HCT116 (cell line): ENCODE measurements at regions not wholly inside any gene's neighbourhood (a gene's known extent, or its start where the extent isn't known, plus 50 kb on each side); places are given as distances from the start of the nearest gene placed in this dataset.

Experiments
- ATAC-seq: fragments of 200-7000 bp; cut with Tn5 transposase; 2 replicates; pipeline ENCODE4 v1.9.1; 2020; ENCODE audit warnings: mild to moderate bottlenecking, moderate library complexity
- BruUV-seq: library from RNA; stranded (reverse); fragments of 400-500 nt; replicated peaks from 2 replicates; lab custom pipeline; 2021; lab: Mats Ljungman, UMichigan
- CTCF ChIA-PET: fragments of 300-600 bp; sonication (Branson Sonifier 250); formaldehyde crosslinking; loops from one replicate; lab custom pipeline; 2021; ENCODE audit warnings: antibody characterized with exemption; lab: Charles Lee
- POLR2A ChIA-PET: fragments of 300-600, 350-600 bp; sonication (Branson Sonifier 250); formaldehyde crosslinking; loops from one replicate; lab custom pipeline; 2021; ENCODE audit warnings: antibody characterized with exemption; lab: Charles Lee
- RAD21 ChIA-PET, 2 experiments: fragments of 300-600 bp; sonication (Branson Sonifier 250); formaldehyde crosslinking; loops; one replicate each; lab custom pipeline; 2023; ENCODE audit warnings: low total read pairs in 2 of 2; ENCODE audit not compliant: uncharacterized antibody in 2 of 2, unreplicated experiment in 2 of 2, low non-redundant PET in 1 of 2; lab: Charles Lee
- DNase-seq: peaks from one replicate; pipeline ENCODE4 v3.0.0-alpha.2; 2010; ENCODE audit warnings: low read depth, low spot score
- H2AFZ ChIP-seq: fragments of 200-600 bp; shearing (Covaris generic), sonication (generic); 2 replicates; pipeline ENCODE4 v1.6.1; 2017; ENCODE audit warnings: low read depth, mixed run types, mixed read lengths, antibody characterized with exemption, low read length; ENCODE audit not compliant: poor library complexity, severe bottlenecking
- H3K27ac ChIP-seq: 2 replicates; pipeline ENCODE4 v1.5.1; 2012; ENCODE audit warnings: low read depth, low read length
- H3K27me3 ChIP-seq: fragments of 200-600 bp; sonication (generic); 2 replicates; pipeline ENCODE4 v1.6.1; 2016; ENCODE audit warnings: mixed run types, low read length, mixed read lengths; ENCODE audit not compliant: insufficient read depth
- H3K36me3 ChIP-seq, 2 experiments: fragments of 200-500 bp in 1 of 2; fragments of 200-600 bp in 1 of 2; sonication (Bioruptor generic) in 1 of 2; sonication (generic) in 1 of 2; 2 replicates each; pipeline versions ENCODE4 v1.5.1 to v1.6.1; 2014 to 2016; ENCODE audit warnings: low read length in 2 of 2, inconsistent platforms in 1 of 2, mixed read lengths in 1 of 2, mixed run types in 1 of 2; ENCODE audit not compliant: insufficient read depth in 2 of 2, control insufficient read depth in 1 of 2
- H3K4me1 ChIP-seq, 2 experiments: fragments of 200-600 bp in 1 of 2; sonication (generic) in 1 of 2; 2 replicates each; pipeline versions ENCODE4 v1.5.1 to v1.6.1; 2012 to 2017; ENCODE audit warnings: low read length in 2 of 2, inconsistent platforms in 1 of 2, mild to moderate bottlenecking in 1 of 2, mixed read lengths in 1 of 2, mixed run types in 1 of 2, moderate library complexity in 1 of 2; ENCODE audit not compliant: insufficient read depth in 2 of 2, control insufficient read depth in 1 of 2
- H3K4me2 ChIP-seq: fragments of 200-600 bp; sonication (generic); 2 replicates; pipeline ENCODE4 v1.6.1; 2017; ENCODE audit warnings: mixed run types, low read length, mixed read lengths
- H3K4me3 ChIP-seq, 2 experiments: fragments of 200-600 bp in 1 of 2; sonication (generic) in 1 of 2; replicated peaks in 1 of 2; 2 replicates each; pipeline ENCODE4 v1.5.1; 2011 to 2016; ENCODE audit warnings: low read length in 2 of 2, control low read depth in 1 of 2, low read depth in 1 of 2, mild to moderate bottlenecking in 1 of 2, mixed read lengths in 1 of 2, mixed run types in 1 of 2
- H3K79me2 ChIP-seq: fragments of 200-600 bp; sonication (generic); 2 replicates; pipeline ENCODE4 v1.6.1; 2017; ENCODE audit warnings: mild to moderate bottlenecking, mixed run types, low read length, moderate library complexity, mixed read lengths; ENCODE audit not compliant: insufficient read depth
- H3K9ac ChIP-seq: fragments of 200-600 bp; sonication (generic); 2 replicates; pipeline ENCODE4 v1.6.1; 2016; ENCODE audit warnings: low read length, mixed read lengths
- H3K9me2 ChIP-seq: fragments of 200-600 bp; sonication (generic), shearing (Covaris generic); 2 replicates; pipeline ENCODE4 v1.6.1; 2017; ENCODE audit warnings: mixed run types, mild to moderate bottlenecking, moderate library complexity; ENCODE audit not compliant: insufficient read depth
- H3K9me3 ChIP-seq, 2 experiments: fragments of 200-500 bp in 1 of 2; fragments of 200-600 bp in 1 of 2; sonication (Bioruptor generic) in 1 of 2; sonication (generic) in 1 of 2; 2 replicates each; pipeline ENCODE4 v1.6.1; 2014 to 2017; ENCODE audit warnings: low read length in 2 of 2, mixed read lengths in 2 of 2, inconsistent platforms in 1 of 2, low read depth in 1 of 2, mild to moderate bottlenecking in 1 of 2, mixed run types in 1 of 2, moderate library complexity in 1 of 2; ENCODE audit not compliant: control insufficient read depth in 1 of 2, insufficient read depth in 1 of 2
- H4K20me1 ChIP-seq: fragments of 200-600 bp; sonication (generic), shearing (Covaris generic); 2 replicates; pipeline ENCODE4 v1.6.1; 2017; ENCODE audit warnings: mixed run types, mild to moderate bottlenecking, moderate library complexity; ENCODE audit not compliant: insufficient read depth
- ATF3 ChIP-seq: IDR thresholded peaks from 2 replicates; pipeline ENCODE4 v1.6.1; 2012
- CEBPB ChIP-seq: IDR thresholded peaks from 2 replicates; pipeline ENCODE4 v1.6.1; 2012; ENCODE audit warnings: low read depth
- JUND ChIP-seq: IDR thresholded peaks from 2 replicates; pipeline ENCODE4 v1.6.1; 2012
- RAD21 ChIP-seq: IDR thresholded peaks from 2 replicates; pipeline ENCODE4 v1.6.1; 2012; ENCODE audit warnings: low read depth, mild to moderate bottlenecking
- REST ChIP-seq: IDR thresholded peaks from 2 replicates; pipeline ENCODE4 v1.6.1; 2012; ENCODE audit warnings: low read depth
- SP1 ChIP-seq: IDR thresholded peaks from 2 replicates; pipeline ENCODE4 v1.6.1; 2012; ENCODE audit warnings: low read depth
- TCF7L2 ChIP-seq: IDR thresholded peaks from 2 replicates; pipeline ENCODE4 v1.7.0; 2011; ENCODE audit warnings: borderline replicate concordance, inconsistent platforms; ENCODE audit not compliant: insufficient read depth, insufficient read length; ENCODE audit errors: extremely low read depth
- ZNF274 ChIP-seq: fragments of 200-500 bp; sonication (Bioruptor generic); IDR thresholded peaks from 2 replicates; pipeline ENCODE4 v1.6.1; 2014; ENCODE audit warnings: mild to moderate bottlenecking, low read depth, low read length, inconsistent platforms
- intact Hi-C: fragments of 100-400 bp; cut with micrococcal nuclease; formaldehyde crosslinking; loops from 2 replicates; pipeline ENCODE4 v1.10.0; 2022

GRCh38 chr1:232247669-232248068, 382.3 kb downstream of the SIPA1L2 start:
- DNase-seq: no peak
- no peak overlapping the region for H3K27ac ChIP-seq
- no peaks in the 10 kb centered on the region for H3K9me3 ChIP-seq
- POLR2A ChIA-PET: no interaction called here
- H3K79me2 ChIP-seq: no peaks in the 10 kb centered on the region
- CTCF ChIA-PET: no interaction called here
- no peaks in the 10 kb centered on the region for H3K27me3 ChIP-seq
- BruUV-seq: no TSS peak
- H4K20me1 ChIP-seq: no peaks in the 10 kb centered on the region
- intact Hi-C loops: no loop called here
- no peak overlapping the region for H2AFZ ChIP-seq
- TF ChIP-seq CEBPB: no peak
- no peak for TF ChIP-seq SP1
- no peak for TF ChIP-seq JUND
- no peak for TF ChIP-seq ATF3
- no peak for TF ChIP-seq ZNF274
- TF ChIP-seq TCF7L2: no peak
- no peak for TF ChIP-seq RAD21
- no peak for TF ChIP-seq REST
- no peak overlapping the region for H3K4me2 ChIP-seq
- H3K36me3 ChIP-seq: no peaks in the 10 kb centered on the region
- RAD21 ChIA-PET: no interaction called here
- H3K4me3 ChIP-seq: no peak overlapping the region
- no peaks in the 10 kb centered on the region for H3K9me2 ChIP-seq
- H3K9ac ChIP-seq: no peak overlapping the region
- ATAC-seq: no peak
- no peaks in the 10 kb centered on the region for H3K4me1 ChIP-seq
